Adrenal gland (tissue), 5 donors: ENCODE measurements at regions not wholly inside any gene's neighbourhood (a gene's known extent, or its start where the extent isn't known, plus 50 kb on each side); places are given as distances from the start of the nearest gene placed in this dataset.

ENCODE experiments used
- POLR2A ChIP-seq, 2 donors: fragments of 450-650 bp; IDR thresholded peaks; one replicate each; pipeline ENCODE4 v1.6.1; 2017; ENCODE audit warnings: antibody characterized with exemption in 2 of 2, mild to moderate bottlenecking in 2 of 2, moderate library complexity in 1 of 2
- TF ChIP-seq, protein P1 (sequence below), 6 experiments: fragments of 450-650 bp in 4 of 6; fragments of 200-600 bp in 2 of 6; sonication (generic) in 1 of 6; IDR thresholded peaks; 1 replicate in 5 of 6; 2 replicates in 1 of 6; pipeline versions ENCODE4 v1.5.1 to v1.8.0; 2016 to 2021; ENCODE audit warnings: antibody characterized with exemption in 6 of 6, mild to moderate bottlenecking in 2 of 6, moderate library complexity in 1 of 6
- donor health status: DM: no; HTN: no; CAD: no.

DNA sequence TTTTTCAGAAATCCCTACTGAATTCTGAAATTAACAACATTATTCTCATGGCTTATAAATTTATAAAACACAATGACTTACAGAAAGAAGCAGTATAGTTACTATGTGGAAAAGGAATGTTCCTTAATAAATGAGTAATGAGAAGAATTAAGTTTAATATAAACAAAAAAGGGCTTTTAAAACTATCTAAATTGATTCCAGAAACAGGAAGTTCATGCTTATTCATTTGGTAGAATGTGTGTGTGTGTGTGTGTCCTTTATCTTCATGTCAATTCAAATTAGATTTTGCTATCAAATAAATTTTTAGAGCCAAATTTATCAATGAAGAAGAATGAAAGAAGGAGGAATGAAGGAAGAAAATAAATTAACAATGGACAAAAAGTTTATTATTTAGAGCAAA is 440.8 kb upstream of the LRRTM4 start:
- TF ChIP-seq, protein P1, sequence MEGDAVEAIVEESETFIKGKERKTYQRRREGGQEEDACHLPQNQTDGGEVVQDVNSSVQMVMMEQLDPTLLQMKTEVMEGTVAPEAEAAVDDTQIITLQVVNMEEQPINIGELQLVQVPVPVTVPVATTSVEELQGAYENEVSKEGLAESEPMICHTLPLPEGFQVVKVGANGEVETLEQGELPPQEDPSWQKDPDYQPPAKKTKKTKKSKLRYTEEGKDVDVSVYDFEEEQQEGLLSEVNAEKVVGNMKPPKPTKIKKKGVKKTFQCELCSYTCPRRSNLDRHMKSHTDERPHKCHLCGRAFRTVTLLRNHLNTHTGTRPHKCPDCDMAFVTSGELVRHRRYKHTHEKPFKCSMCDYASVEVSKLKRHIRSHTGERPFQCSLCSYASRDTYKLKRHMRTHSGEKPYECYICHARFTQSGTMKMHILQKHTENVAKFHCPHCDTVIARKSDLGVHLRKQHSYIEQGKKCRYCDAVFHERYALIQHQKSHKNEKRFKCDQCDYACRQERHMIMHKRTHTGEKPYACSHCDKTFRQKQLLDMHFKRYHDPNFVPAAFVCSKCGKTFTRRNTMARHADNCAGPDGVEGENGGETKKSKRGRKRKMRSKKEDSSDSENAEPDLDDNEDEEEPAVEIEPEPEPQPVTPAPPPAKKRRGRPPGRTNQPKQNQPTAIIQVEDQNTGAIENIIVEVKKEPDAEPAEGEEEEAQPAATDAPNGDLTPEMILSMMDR (IDR thresholded peaks at IDR 0.05), result no peak
- no peak for TF ChIP-seq POLR2A (IDR thresholded peaks at IDR 0.05)
